ENCODE measurements at regions not wholly inside any gene's neighbourhood (a gene's known extent, or its start where the extent isn't known, plus 50 kb on each side); places are given as distances from the start of the nearest gene placed in this dataset.

- DNase-seq, result no peak
Observed at GRCh38 chr1:59100708-59101374, 196.1 kb upstream of the FGGY start.

GRCh38 chr1:59101518-59101917 lies 195.4 kb upstream of the FGGY start:
- no peak for DNase-seq

GRCh38 chr1:59103457-59103856 lies 193.4 kb upstream of the FGGY start:
- DNase-seq, result no peak

- no peak for DNase-seq
Observed at GRCh38 chr1:59104191-59104760, 192.6 kb upstream of the FGGY start.

GRCh38 chr1:59105548-59106507 lies 191.1 kb upstream of the FGGY start:
- no peak for DNase-seq

GRCh38 chr1:59107516-59107915 lies 189.4 kb upstream of the FGGY start:
- peak; percentile 84 for DNase-seq

- DNase-seq, result peak; percentile 89
Observed at GRCh38 chr1:59107916-59108315, 189.0 kb upstream of the FGGY start.

GRCh38 chr1:59108481-59109317 lies 188.2 kb upstream of the FGGY start:
- DNase-seq, result peak; percentile 20

GRCh38 chr1:59110271-59110670 lies 186.6 kb upstream of the FGGY start:
- no peak for DNase-seq

- DNase-seq, result no peak
Observed at GRCh38 chr1:59113876-59114457, 182.9 kb upstream of the FGGY start.

- DNase-seq, result no peak
Observed at GRCh38 chr1:59115865-59116264, 181.0 kb upstream of the FGGY start.

- DNase-seq, result no peak
Observed at GRCh38 chr1:59116920-59117542, 179.9 kb upstream of the FGGY start.

- no peak for DNase-seq
Observed at GRCh38 chr1:59122527-59122926, 174.4 kb upstream of the FGGY start.

GRCh38 chr1:59123081-59123681 lies 173.7 kb upstream of the FGGY start:
- no peak for DNase-seq

GRCh38 chr1:59124166-59124565 lies 172.7 kb upstream of the FGGY start:
- no peak for DNase-seq

- DNase-seq, result no peak
Observed at GRCh38 chr1:59125154-59125553, 171.7 kb upstream of the FGGY start.

GRCh38 chr1:59125676-59126320 lies 171.1 kb upstream of the FGGY start:
- DNase-seq, result no peak

GRCh38 chr1:59126366-59126765 lies 170.5 kb upstream of the FGGY start:
- DNase-seq, result no peak

- DNase-seq, result no peak
Observed at GRCh38 chr1:59128239-59128736, 168.6 kb upstream of the FGGY start.

- DNase-seq, result no peak
Observed at GRCh38 chr1:59128784-59129227, 168.1 kb upstream of the FGGY start.

- no peak for DNase-seq
Observed at GRCh38 chr1:59132295-59132694, 164.6 kb upstream of the FGGY start.
